LHCN-M2 (cell line): ENCODE measurements at regions not wholly inside any gene's neighbourhood (a gene's known extent, or its start where the extent isn't known, plus 50 kb on each side); places are given as distances from the start of the nearest gene placed in this dataset.

Experiments used
- DNase-seq: peaks from one replicate; pipeline ENCODE4 v3.0.0-alpha.2; 2012; ENCODE audit warnings: low read depth

DNA sequence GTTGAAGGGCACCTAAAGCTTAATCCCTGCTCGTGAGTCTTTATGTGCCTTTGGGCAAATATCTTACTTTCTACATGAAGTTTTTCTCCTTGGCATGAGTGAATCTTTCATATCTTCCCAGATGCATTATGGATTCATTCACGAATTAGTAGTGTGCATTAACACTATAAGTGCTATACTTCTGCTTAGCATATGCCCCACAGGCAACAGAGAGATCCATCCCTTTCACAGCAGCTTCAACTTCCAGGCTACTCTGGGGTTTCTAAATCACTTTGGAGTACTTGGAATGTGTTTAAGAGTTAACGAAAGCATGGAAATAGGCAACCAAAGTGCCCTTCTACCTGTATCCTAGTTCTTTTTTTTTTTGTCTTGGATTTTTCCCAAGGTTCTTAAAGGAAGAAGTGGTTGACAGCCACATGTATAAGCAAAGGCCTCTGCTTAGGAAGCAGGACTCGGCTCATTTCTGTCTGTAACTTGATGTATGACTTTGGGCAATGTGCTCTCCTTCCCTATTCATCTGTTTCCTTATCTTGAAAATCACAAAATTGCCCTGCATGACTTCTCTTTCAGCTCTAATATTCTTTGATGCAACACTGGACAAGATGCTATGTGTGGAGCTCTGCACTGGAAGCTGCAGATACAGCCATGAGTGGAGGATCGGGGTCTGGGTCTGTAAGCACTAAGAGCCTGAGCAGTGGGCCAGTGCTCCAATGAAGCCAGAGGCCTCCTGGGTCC is 54.5 kb upstream of the ME3 start:
- DNase-seq, result no peak

DNA sequence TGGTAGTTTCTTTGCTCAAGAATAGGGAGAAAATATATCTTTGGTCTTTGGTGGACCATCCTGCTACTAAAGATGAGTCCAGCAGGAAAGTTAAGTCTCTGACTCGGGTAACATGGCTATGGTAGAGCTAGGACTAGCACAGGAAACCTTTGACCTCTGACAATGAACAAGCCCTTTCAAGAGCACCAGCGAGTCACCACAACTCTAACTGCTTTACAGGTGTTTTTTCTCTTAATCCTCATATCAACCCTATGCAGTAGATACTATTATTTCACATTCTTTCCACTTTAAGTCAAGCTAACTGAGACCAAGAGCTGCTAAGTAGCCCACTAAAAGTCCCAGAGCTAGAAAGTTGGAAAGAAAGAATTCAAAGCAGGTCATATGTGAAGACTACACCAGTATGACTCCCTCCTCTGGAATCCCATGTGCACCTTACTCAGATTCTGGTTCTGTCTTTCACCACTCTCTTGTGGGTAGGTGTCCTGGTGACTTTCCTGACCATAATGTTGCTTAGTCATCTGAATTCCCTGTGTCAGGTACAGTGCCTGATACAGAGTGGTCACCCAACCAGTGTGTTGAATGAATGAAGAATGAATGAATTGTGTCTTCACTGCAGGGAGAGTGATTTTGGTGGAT is 53.8 kb upstream of the ME3 start:
- DNase-seq, result peak; percentile 59

DNA sequence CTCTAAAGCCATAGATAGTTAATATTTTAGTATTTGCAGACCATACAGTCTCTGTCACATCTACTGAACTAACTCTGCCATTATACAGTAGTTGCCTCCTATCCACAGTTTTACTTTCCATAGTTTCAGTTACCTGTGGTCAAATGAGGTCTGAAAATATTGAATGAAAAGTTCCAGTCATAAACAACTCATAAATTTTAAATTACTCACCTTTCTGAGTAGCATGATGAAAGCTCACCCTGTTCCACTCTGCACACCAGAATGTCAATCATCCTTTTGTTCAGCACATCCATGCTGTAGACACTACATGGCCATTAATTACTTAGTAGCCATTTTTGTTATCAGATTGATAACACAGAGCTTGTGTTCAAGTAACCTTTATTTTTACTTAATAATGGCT is 51.7 kb upstream of the ME3 start:
- DNase-seq, result no peak

DNA sequence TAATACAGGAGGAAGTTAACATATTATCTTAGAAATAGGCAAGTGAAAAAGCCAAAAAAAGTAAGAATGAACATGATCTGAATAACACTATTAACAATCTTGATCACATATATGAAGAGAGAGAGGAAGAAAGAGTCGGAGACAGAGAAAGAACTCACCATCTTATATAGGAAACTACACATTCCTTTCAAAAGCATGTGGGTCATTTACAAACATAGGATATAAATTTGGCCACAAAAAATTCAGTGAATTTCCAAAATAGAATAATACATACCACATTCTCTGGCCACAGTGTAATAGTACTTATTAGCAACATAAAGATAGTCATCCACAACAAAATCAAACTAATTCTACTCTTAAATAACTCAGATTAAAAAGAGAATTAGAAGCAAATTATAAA is 50.9 kb upstream of the ME3 start:
- DNase-seq, result no peak

DNA sequence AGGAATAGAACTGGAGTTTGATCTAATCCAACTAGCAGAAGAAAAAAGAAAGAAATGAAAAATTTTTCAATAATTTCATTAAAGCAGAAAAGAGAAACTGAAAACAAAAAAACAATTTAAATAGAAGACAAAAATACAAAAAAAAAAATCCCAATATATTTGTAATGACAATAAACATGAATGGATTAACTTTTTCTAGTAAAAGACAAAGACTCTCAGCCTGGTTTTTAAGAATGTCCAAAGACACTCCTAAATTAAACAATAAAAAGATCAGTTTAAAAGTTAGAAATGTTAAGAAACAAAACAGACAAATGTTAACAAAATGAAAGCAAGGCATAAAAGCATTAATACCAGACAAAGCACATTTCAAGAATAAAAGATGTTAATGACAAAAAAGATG is 50.3 kb upstream of the ME3 start:
- DNase-seq, result no peak
